DOHH2 (cell line): ENCODE measurements at regions not wholly inside any gene's neighbourhood (a gene's known extent, or its start where the extent isn't known, plus 50 kb on each side); places are given as distances from the start of the nearest gene placed in this dataset.

Experiments used
- H3F3A ChIP-seq: fragments of 200-600 bp; sonication (generic), shearing (Covaris generic); 2 replicates; pipeline ENCODE4 v1.6.0; 2016; ENCODE audit warnings: antibody characterized with exemption, mild to moderate bottlenecking; ENCODE audit not compliant: control insufficient read depth, insufficient read depth
- H3K27ac ChIP-seq: fragments of 200-600 bp; sonication (generic); 2 replicates; pipeline ENCODE4 v1.5.1; 2014; ENCODE audit warnings: low read depth, mild to moderate bottlenecking, low read length, moderate library complexity
- H3K27me3 ChIP-seq: fragments of 200-600 bp; sonication (generic); 2 replicates; pipeline ENCODE4 v1.6.1; 2014; ENCODE audit warnings: mild to moderate bottlenecking, low read length, mixed read lengths; ENCODE audit not compliant: control insufficient read depth
- H3K36me3 ChIP-seq: fragments of 200-600 bp; sonication (generic); 2 replicates; pipeline ENCODE4 v1.6.1; 2014; ENCODE audit warnings: mild to moderate bottlenecking, low read length, moderate library complexity, mixed read lengths; ENCODE audit not compliant: control insufficient read depth
- H3K4me1 ChIP-seq: fragments of 200-600 bp; sonication (generic); 2 replicates; pipeline ENCODE4 v1.6.1; 2014; ENCODE audit warnings: mild to moderate bottlenecking, low read length, mixed read lengths; ENCODE audit not compliant: control insufficient read depth
- H3K4me2 ChIP-seq: fragments of 200-600 bp; sonication (generic); 2 replicates; pipeline ENCODE4 v1.6.0; 2014; ENCODE audit warnings: mild to moderate bottlenecking, low read length, moderate library complexity
- H3K4me3 ChIP-seq: fragments of 200-600 bp; sonication (generic); 2 replicates; pipeline ENCODE4 v1.5.1; 2014; ENCODE audit warnings: mild to moderate bottlenecking, low read length, mixed read lengths
- H3K79me2 ChIP-seq: fragments of 200-600 bp; sonication (generic); 2 replicates; pipeline ENCODE4 v1.6.1; 2014; ENCODE audit warnings: mild to moderate bottlenecking, low read length, mixed read lengths; ENCODE audit not compliant: control insufficient read depth
- H3K9me2 ChIP-seq: fragments of 200-600 bp; sonication (generic); replicated peaks from 2 replicates; pipeline ENCODE4 v1.6.1; 2014; ENCODE audit warnings: mild to moderate bottlenecking, low read length, mixed read lengths; ENCODE audit not compliant: control insufficient read depth
- H3K9me3 ChIP-seq: fragments of 200-600 bp; sonication (generic); 2 replicates; pipeline ENCODE4 v1.6.1; 2014; ENCODE audit warnings: antibody characterized with exemption, low read length, mixed read lengths; ENCODE audit not compliant: control insufficient read depth, insufficient read depth
- H4K20me1 ChIP-seq: fragments of 200-600 bp; sonication (generic); 2 replicates; pipeline ENCODE4 v1.6.0; 2014; ENCODE audit warnings: low read depth, mild to moderate bottlenecking, antibody characterized with exemption, low read length, moderate library complexity; ENCODE audit not compliant: control insufficient read depth, insufficient read depth
- EZH2phosphoT487 ChIP-seq: fragments of 200-600 bp; sonication (generic); IDR thresholded peaks from 2 replicates; pipeline ENCODE4 v1.6.1; 2017; ENCODE audit warnings: borderline replicate concordance, mild to moderate bottlenecking, antibody characterized with exemption, low read length, moderate library complexity, mixed read lengths
- TF ChIP-seq, protein P1 (sequence below): fragments of 200-600 bp; sonication (generic); IDR thresholded peaks from one replicate; pipeline ENCODE4 v1.5.1; 2014; ENCODE audit warnings: antibody characterized with exemption, mild to moderate bottlenecking, low read depth, low read length; ENCODE audit not compliant: poor library complexity, severe bottlenecking

DNA sequence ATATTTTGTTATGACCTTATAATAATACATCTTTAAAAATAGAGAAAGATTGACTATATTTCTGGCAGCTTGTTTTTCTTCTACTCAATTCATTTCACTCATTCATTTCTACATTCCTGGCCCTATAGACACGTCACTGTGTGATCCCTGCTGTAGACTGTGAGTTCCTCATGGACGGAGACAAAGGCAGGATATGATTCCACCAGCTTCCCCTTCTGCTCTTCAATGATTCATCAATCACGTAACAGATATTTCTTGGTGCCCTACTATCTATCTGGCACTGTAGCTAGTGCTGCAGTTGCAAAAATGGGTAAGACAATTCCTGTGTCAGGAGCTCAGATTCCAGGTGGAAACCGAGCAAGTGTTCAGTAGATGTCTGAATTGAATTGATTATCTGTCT lies 415.0 kb downstream of the SFMBT2 start:
- Histone ChIP-seq H3K27ac (no peak overlapping the region), H3K27me3 (no peaks in the 10 kb centered on the region), H3K4me2 (no peak overlapping the region), H3K4me3 (no peak overlapping the region), H3F3A (no peaks in the 10 kb centered on the region), H3K36me3 (no peaks in the 10 kb centered on the region), H3K9me3 (no peaks in the 10 kb centered on the region), H3K79me2 (no peaks in the 10 kb centered on the region), H3K9me2 (no peaks in the 10 kb centered on the region), H3K4me1 (peaks cover 4% of the 10 kb centered on the region; the same call in 1 of the 2 replicates), H4K20me1 (no peaks in the 10 kb centered on the region)
- TF ChIP-seq EZH2phosphoT487: no peak
- TF ChIP-seq, protein P1, sequence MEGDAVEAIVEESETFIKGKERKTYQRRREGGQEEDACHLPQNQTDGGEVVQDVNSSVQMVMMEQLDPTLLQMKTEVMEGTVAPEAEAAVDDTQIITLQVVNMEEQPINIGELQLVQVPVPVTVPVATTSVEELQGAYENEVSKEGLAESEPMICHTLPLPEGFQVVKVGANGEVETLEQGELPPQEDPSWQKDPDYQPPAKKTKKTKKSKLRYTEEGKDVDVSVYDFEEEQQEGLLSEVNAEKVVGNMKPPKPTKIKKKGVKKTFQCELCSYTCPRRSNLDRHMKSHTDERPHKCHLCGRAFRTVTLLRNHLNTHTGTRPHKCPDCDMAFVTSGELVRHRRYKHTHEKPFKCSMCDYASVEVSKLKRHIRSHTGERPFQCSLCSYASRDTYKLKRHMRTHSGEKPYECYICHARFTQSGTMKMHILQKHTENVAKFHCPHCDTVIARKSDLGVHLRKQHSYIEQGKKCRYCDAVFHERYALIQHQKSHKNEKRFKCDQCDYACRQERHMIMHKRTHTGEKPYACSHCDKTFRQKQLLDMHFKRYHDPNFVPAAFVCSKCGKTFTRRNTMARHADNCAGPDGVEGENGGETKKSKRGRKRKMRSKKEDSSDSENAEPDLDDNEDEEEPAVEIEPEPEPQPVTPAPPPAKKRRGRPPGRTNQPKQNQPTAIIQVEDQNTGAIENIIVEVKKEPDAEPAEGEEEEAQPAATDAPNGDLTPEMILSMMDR: no peak

- H3K9me2 ChIP-seq: no peaks in the 10 kb centered on the region
- H4K20me1 ChIP-seq: no peaks in the 10 kb centered on the region
- TF ChIP-seq, protein P1: no peak
- TF ChIP-seq EZH2phosphoT487: no peak
- no peak overlapping the region for H3K4me2 ChIP-seq
- no peaks in the 10 kb centered on the region for H3K9me3 ChIP-seq
- H3F3A ChIP-seq: no peaks in the 10 kb centered on the region
- H3K27me3 ChIP-seq: no peaks in the 10 kb centered on the region
- no peaks in the 10 kb centered on the region for H3K79me2 ChIP-seq
- H3K36me3 ChIP-seq: no peaks in the 10 kb centered on the region
- H3K4me1 ChIP-seq: peaks cover 5% of the 10 kb centered on the region; the same call in 1 of the 2 replicates
- H3K27ac ChIP-seq: no peak overlapping the region
- no peak overlapping the region for H3K4me3 ChIP-seq
Measured at GRCh38 chr10:6995341-6995740, 415.3 kb upstream of the PRKCQ start.

- Histone ChIP-seq H3K27me3 (no peaks in the 10 kb centered on the region), H3K9me3 (no peaks in the 10 kb centered on the region), H3K4me1 (peaks cover 5% of the 10 kb centered on the region; the same call in 1 of the 2 replicates), H3K27ac (no peak overlapping the region), H3K9me2 (no peaks in the 10 kb centered on the region), H3K4me3 (no peak overlapping the region), H3K79me2 (no peaks in the 10 kb centered on the region), H4K20me1 (no peaks in the 10 kb centered on the region), H3K4me2 (no peak overlapping the region), H3F3A (no peaks in the 10 kb centered on the region), H3K36me3 (no peaks in the 10 kb centered on the region)
- TF ChIP-seq, protein P1: no peak
- no peak for TF ChIP-seq EZH2phosphoT487
Measured at GRCh38 chr10:6990891-6991290, 410.8 kb upstream of the PRKCQ start.
